ENCODE measurements at regions not wholly inside any gene's neighbourhood (a gene's known extent, or its start where the extent isn't known, plus 50 kb on each side); places are given as distances from the start of the nearest gene placed in this dataset.

GRCh38 chr21:27371975-27372331 lies 405.1 kb upstream of the ADAMTS5 start:
- intact Hi-C loops (cut with DNase I; ENCODE audit: low total_unique reads), result loop anchor here (5.0 kb wide), 1 partner anchor 1705 kb away; no protein-coding TSS in a partner anchor
- H3K4me1 ChIP-seq, result no peaks in the 10 kb centered on the region
- no peaks in the 10 kb centered on the region for H3K27me3 ChIP-seq
- no peaks in the 10 kb centered on the region for H3K9me3 ChIP-seq
- no peak for DNase-seq
- no peak for TF ChIP-seq POLR2A (IDR thresholded peaks at IDR 0.05)
- TF ChIP-seq POLR2AphosphoS5 (IDR thresholded peaks at IDR 0.05), result no peak
- TF ChIP-seq, protein P1, sequence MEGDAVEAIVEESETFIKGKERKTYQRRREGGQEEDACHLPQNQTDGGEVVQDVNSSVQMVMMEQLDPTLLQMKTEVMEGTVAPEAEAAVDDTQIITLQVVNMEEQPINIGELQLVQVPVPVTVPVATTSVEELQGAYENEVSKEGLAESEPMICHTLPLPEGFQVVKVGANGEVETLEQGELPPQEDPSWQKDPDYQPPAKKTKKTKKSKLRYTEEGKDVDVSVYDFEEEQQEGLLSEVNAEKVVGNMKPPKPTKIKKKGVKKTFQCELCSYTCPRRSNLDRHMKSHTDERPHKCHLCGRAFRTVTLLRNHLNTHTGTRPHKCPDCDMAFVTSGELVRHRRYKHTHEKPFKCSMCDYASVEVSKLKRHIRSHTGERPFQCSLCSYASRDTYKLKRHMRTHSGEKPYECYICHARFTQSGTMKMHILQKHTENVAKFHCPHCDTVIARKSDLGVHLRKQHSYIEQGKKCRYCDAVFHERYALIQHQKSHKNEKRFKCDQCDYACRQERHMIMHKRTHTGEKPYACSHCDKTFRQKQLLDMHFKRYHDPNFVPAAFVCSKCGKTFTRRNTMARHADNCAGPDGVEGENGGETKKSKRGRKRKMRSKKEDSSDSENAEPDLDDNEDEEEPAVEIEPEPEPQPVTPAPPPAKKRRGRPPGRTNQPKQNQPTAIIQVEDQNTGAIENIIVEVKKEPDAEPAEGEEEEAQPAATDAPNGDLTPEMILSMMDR (IDR thresholded peaks at IDR 0.05), result no peak
- no peak for TF ChIP-seq EP300 (IDR thresholded peaks at IDR 0.05; ENCODE audit: low read depth)
- H3K4me3 ChIP-seq, result no peak overlapping the region
- H3K27ac ChIP-seq, result no peak overlapping the region
- in situ Hi-C loops (cut with MboI; ENCODE audit: low pct_ligation_motif_present in 1 of 4, low pct_unique_long_range_greater_than_20kb in 1 of 4, low sequenced_read_pairs in 3 of 4), result no loop called here
- no peaks in the 10 kb centered on the region for H3K36me3 ChIP-seq

GRCh38 chr21:27371115-27371974 lies 404.5 kb upstream of the ADAMTS5 start:
- H3K4me1 ChIP-seq, result no peaks in the 10 kb centered on the region
- no peak overlapping the region for H3K27ac ChIP-seq
- H3K9me3 ChIP-seq, result no peaks in the 10 kb centered on the region
- in situ Hi-C loops (cut with MboI; ENCODE audit: low pct_ligation_motif_present in 1 of 4, low pct_unique_long_range_greater_than_20kb in 1 of 4, low sequenced_read_pairs in 3 of 4), result no loop called here
- no peaks in the 10 kb centered on the region for H3K36me3 ChIP-seq
- no peak for DNase-seq
- intact Hi-C loops (cut with DNase I; ENCODE audit: low total_unique reads), result loop anchor here (5.0 kb wide), 1 partner anchor 1704 kb away; no protein-coding TSS in a partner anchor
- TF ChIP-seq POLR2AphosphoS5 (IDR thresholded peaks at IDR 0.05) (no peak), EP300 (IDR thresholded peaks at IDR 0.05; ENCODE audit: low read depth) (no peak), POLR2A (IDR thresholded peaks at IDR 0.05) (no peak)
- TF ChIP-seq, protein P1 (IDR thresholded peaks at IDR 0.05), result no peak
- 59 to 63% methylated on average over 5 of the region's 5 CpGs for WGBS, 2 donors (ENCODE audit: low coverage in 1 of 2)
- H3K27me3 ChIP-seq, result no peaks in the 10 kb centered on the region
- no peak overlapping the region for H3K4me3 ChIP-seq

DNA sequence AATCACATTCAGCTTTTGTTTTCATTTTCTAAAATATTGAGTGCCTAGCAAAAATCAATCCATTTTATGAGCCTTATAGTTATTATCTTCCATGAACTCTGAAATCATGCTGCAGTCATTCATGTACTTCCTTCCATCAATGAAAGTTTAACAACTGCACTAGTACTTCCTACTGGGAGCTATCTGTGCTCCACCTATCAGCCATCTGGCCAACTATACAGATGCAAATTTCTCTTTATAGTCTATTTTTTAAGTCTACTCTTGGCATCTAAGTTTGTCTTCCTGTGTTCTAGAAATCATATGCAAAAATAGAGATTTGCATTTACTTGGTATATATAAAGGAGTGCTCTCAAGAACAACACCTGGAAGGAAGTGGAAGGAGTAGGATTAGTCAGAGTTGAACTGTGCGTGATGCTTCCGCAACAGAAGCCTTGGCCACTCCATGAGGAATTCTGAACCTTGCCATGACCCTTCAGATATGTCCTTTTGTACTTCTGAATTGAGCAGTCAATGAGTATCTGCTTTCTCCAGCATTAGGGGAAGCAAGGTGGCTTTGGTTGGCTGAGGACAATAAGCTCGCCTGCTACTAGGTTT lies 403.2 kb upstream of the ADAMTS5 start:
- Histone ChIP-seq H3K36me3 (no peaks in the 10 kb centered on the region), H3K9me3 (no peaks in the 10 kb centered on the region), H3K4me1 (no peaks in the 10 kb centered on the region), H3K27me3 (no peaks in the 10 kb centered on the region), H3K4me3 (no peak overlapping the region), H3K27ac (no peak overlapping the region)
- intact Hi-C loops (cut with DNase I; ENCODE audit: low total_unique reads), result loop anchor here (5.0 kb wide), 1 partner anchor 1703 kb away; no protein-coding TSS in a partner anchor
- in situ Hi-C loops (cut with MboI; ENCODE audit: low pct_ligation_motif_present in 1 of 4, low pct_unique_long_range_greater_than_20kb in 1 of 4, low sequenced_read_pairs in 3 of 4), result no loop called here
- DNase-seq, result no peak
- 67 to 84% methylated on average over 1 to 3 of the region's 3 CpGs for WGBS, 2 donors (ENCODE audit: low coverage in 1 of 2)
- TF ChIP-seq POLR2A (IDR thresholded peaks at IDR 0.05) (no peak), EP300 (IDR thresholded peaks at IDR 0.05; ENCODE audit: low read depth) (no peak), POLR2AphosphoS5 (IDR thresholded peaks at IDR 0.05) (no peak)
- TF ChIP-seq, protein P1 (IDR thresholded peaks at IDR 0.05), result no peak

DNA sequence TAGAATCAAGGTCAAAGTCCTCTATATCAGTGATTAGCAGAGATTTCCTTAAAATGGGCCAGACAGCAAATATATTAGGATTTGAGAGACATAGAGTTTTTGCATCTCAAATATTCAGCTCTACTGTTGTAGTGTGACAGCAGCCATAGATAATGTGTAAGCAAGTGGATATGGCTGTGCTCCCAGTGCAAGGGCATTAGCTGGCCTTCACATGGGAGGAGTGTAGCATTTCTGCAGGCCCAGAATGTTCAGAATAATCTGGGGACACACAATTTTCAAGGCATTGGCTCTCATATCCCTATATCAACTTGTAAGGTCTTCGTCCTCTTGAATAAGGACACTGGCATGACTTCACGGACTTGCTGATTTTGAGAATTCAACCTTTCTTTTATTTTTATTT lies 402.3 kb upstream of the ADAMTS5 start:
- no peaks in the 10 kb centered on the region for H3K4me1 ChIP-seq
- WGBS, 2 donors (ENCODE audit: low coverage in 1 of 2), result 72 to 89% methylated on average over 2 of the region's 2 CpGs
- no peaks in the 10 kb centered on the region for H3K36me3 ChIP-seq
- no peak overlapping the region for H3K4me3 ChIP-seq
- no peak overlapping the region for H3K27ac ChIP-seq
- no peaks in the 10 kb centered on the region for H3K9me3 ChIP-seq
- TF ChIP-seq, protein P1 (IDR thresholded peaks at IDR 0.05), result no peak
- TF ChIP-seq POLR2AphosphoS5 (IDR thresholded peaks at IDR 0.05) (no peak), POLR2A (IDR thresholded peaks at IDR 0.05) (no peak), EP300 (IDR thresholded peaks at IDR 0.05; ENCODE audit: low read depth) (no peak)
- in situ Hi-C loops (cut with MboI; ENCODE audit: low pct_ligation_motif_present in 1 of 4, low pct_unique_long_range_greater_than_20kb in 1 of 4, low sequenced_read_pairs in 3 of 4) (no loop called here), intact Hi-C loops (cut with DNase I; ENCODE audit: low total_unique reads) (no loop called here)
- H3K27me3 ChIP-seq, result no peaks in the 10 kb centered on the region
- DNase-seq, result no peak

All from transverse colon (tissue), 4 donors.